Neural progenitor cell (in vitro differentiated cells): ENCODE measurements at regions not wholly inside any gene's neighbourhood (a gene's known extent, or its start where the extent isn't known, plus 50 kb on each side); places are given as distances from the start of the nearest gene placed in this dataset.

Source experiments
- DNase-seq: peaks from one replicate; pipeline ENCODE4 v3.0.0-alpha.2; 2016; ENCODE audit warnings: low spot score
- H2AFZ ChIP-seq: fragments of 200-600 bp; sonication (generic); replicated peaks from 2 replicates; pipeline ENCODE4 v1.6.1; 2016; ENCODE audit warnings: antibody characterized with exemption
- H3F3A ChIP-seq: fragments of 200-600 bp; sonication (generic); 2 replicates; pipeline ENCODE4 v1.6.1; 2016; ENCODE audit warnings: antibody characterized with exemption, low read depth
- H3K27ac ChIP-seq: fragments of 200-600 bp; sonication (generic); 2 replicates; pipeline ENCODE4 v1.5.1; 2016; ENCODE audit warnings: mild to moderate bottlenecking
- H3K27me3 ChIP-seq: fragments of 200-600 bp; sonication (generic); 2 replicates; pipeline ENCODE4 v1.6.1; 2016; ENCODE audit warnings: mild to moderate bottlenecking, moderate library complexity
- H3K36me3 ChIP-seq: fragments of 200-600 bp; sonication (generic); 2 replicates; pipeline ENCODE4 v1.5.1; 2016
- H3K4me1 ChIP-seq: fragments of 200-600 bp; sonication (generic); 2 replicates; pipeline ENCODE4 v1.6.1; 2016; ENCODE audit warnings: mixed run types
- H3K4me2 ChIP-seq: fragments of 200-600 bp; sonication (generic); 2 replicates; pipeline ENCODE4 v1.6.1; 2016
- H3K4me3 ChIP-seq: fragments of 200-600 bp; sonication (generic); 2 replicates; pipeline ENCODE4 v1.5.1; 2016
- H3K79me2 ChIP-seq: fragments of 200-600 bp; sonication (generic); 2 replicates; pipeline ENCODE4 v1.6.1; 2016; ENCODE audit warnings: low read depth
- H3K9ac ChIP-seq: fragments of 200-600 bp; sonication (generic); 2 replicates; pipeline ENCODE4 v1.6.1; 2016
- H3K9me3 ChIP-seq: fragments of 200-600 bp; sonication (generic); 2 replicates; pipeline ENCODE4 v1.5.1; 2016; ENCODE audit warnings: low read depth
- H4K20me1 ChIP-seq: fragments of 200-600 bp; sonication (generic); 2 replicates; pipeline ENCODE4 v1.6.1; 2016; ENCODE audit warnings: low read depth
- H3K27ac Mint-ChIP-seq: 3 replicates; pipeline ENCODE4 v1.8.0; 2021; ENCODE audit warnings: mixed read lengths
- H3K27me3 Mint-ChIP-seq: 2 replicates; pipeline ENCODE4 v1.8.0; 2022; ENCODE audit warnings: low read depth, mild to moderate bottlenecking, inconsistent platforms, moderate library complexity, mixed read lengths; ENCODE audit not compliant: insufficient read depth
- H3K36me3 Mint-ChIP-seq: 3 replicates; pipeline ENCODE4 v1.8.0; 2021; ENCODE audit warnings: mixed read lengths
- H3K4me1 Mint-ChIP-seq: 3 replicates; pipeline ENCODE4 v1.8.0; 2021; ENCODE audit warnings: mixed read lengths
- H3K4me3 Mint-ChIP-seq: 3 replicates; pipeline ENCODE4 v1.8.0; 2021; ENCODE audit warnings: mild to moderate bottlenecking, moderate library complexity, mixed read lengths
- H3K9me3 Mint-ChIP-seq: 3 replicates; pipeline ENCODE4 v1.8.0; 2020; ENCODE audit warnings: mixed read lengths
- CTCF ChIP-seq: fragments of 200-600 bp; sonication (generic); IDR thresholded peaks from 2 replicates; pipeline ENCODE4 v1.5.1; 2017; ENCODE audit warnings: antibody characterized with exemption, mild to moderate bottlenecking
- EZH2 ChIP-seq: fragments of 200-600 bp; sonication (generic); IDR thresholded peaks from 2 replicates; pipeline ENCODE4 v1.6.1; 2017; ENCODE audit warnings: antibody characterized with exemption, mild to moderate bottlenecking, moderate library complexity
- EZH2phosphoT487 ChIP-seq: fragments of 200-600 bp; sonication (generic); IDR thresholded peaks from 2 replicates; pipeline ENCODE4 v1.6.1; 2017; ENCODE audit warnings: antibody characterized with exemption

- no peak for DNase-seq
- TF ChIP-seq EZH2 = no peak
- TF ChIP-seq EZH2phosphoT487 = no peak
- TF ChIP-seq CTCF = no peak
- no peak overlapping the region for H3K27ac ChIP-seq
These were observed 226.7 kb upstream of the IPO5 start for GRCh38 chr13:97726664-97727280.

GRCh38 chr13:97727991-97728390 is 225.5 kb upstream of the IPO5 start:
- Histone ChIP-seq H3K4me1 (no peaks in the 10 kb centered on the region), H3K27me3 (no peaks in the 10 kb centered on the region), H3K36me3 (no peaks in the 10 kb centered on the region), H3K4me2 (no peak overlapping the region), H3K9me3 (no peaks in the 10 kb centered on the region), H2AFZ (no peak overlapping the region), H3K27ac (no peak overlapping the region), H3F3A (no peaks in the 10 kb centered on the region), H3K4me3 (no peak overlapping the region), H4K20me1 (no peaks in the 10 kb centered on the region), H3K9ac (no peak overlapping the region), H3K79me2 (no peaks in the 10 kb centered on the region)
- H3K27ac Mint-ChIP-seq = no peak overlapping the region
- TF ChIP-seq EZH2phosphoT487 (no peak), EZH2 (no peak), CTCF (no peak)
- no peak for DNase-seq
- H3K27me3 Mint-ChIP-seq = peaks cover 2% of the 10 kb centered on the region
- H3K4me1 Mint-ChIP-seq = no peaks in the 10 kb centered on the region
- no peaks in the 10 kb centered on the region for H3K9me3 Mint-ChIP-seq
- H3K36me3 Mint-ChIP-seq = no peaks in the 10 kb centered on the region
- no peak overlapping the region for H3K4me3 Mint-ChIP-seq

More at GRCh38 chr13:97726664-97727280, 226.7 kb upstream of the IPO5 start:
- no peaks in the 10 kb centered on the region for H3K36me3 ChIP-seq
- no peaks in the 10 kb centered on the region for H3K27me3 ChIP-seq
- H3K4me3 ChIP-seq = no peak overlapping the region
- Mint-ChIP-seq H3K4me3 (no peak overlapping the region), H3K27me3 (peaks cover 2% of the 10 kb centered on the region), H3K27ac (no peak overlapping the region), H3K9me3 (no peaks in the 10 kb centered on the region), H3K4me1 (no peaks in the 10 kb centered on the region), H3K36me3 (no peaks in the 10 kb centered on the region)
- H3F3A ChIP-seq = no peaks in the 10 kb centered on the region
- H3K4me2 ChIP-seq = no peak overlapping the region
- no peaks in the 10 kb centered on the region for H3K4me1 ChIP-seq
- H3K9me3 ChIP-seq = no peaks in the 10 kb centered on the region
- H3K9ac ChIP-seq = no peak overlapping the region
- H4K20me1 ChIP-seq = no peaks in the 10 kb centered on the region
- H2AFZ ChIP-seq = no peak overlapping the region
- no peaks in the 10 kb centered on the region for H3K79me2 ChIP-seq

- no peak overlapping the region for H3K9ac ChIP-seq
These were observed 217.0 kb upstream of the IPO5 start for GRCh38 chr13:97736436-97736835.

More at GRCh38 chr13:97736436-97736835, 217.0 kb upstream of the IPO5 start:
- Histone ChIP-seq H3F3A (no peaks in the 10 kb centered on the region), H4K20me1 (no peaks in the 10 kb centered on the region), H3K4me2 (no peak overlapping the region), H2AFZ (no peak overlapping the region), H3K9me3 (no peaks in the 10 kb centered on the region), H3K79me2 (no peaks in the 10 kb centered on the region), H3K4me3 (no peak overlapping the region), H3K27ac (no peak overlapping the region), H3K4me1 (no peaks in the 10 kb centered on the region), H3K27me3 (no peaks in the 10 kb centered on the region), H3K36me3 (no peaks in the 10 kb centered on the region)
- H3K27ac Mint-ChIP-seq = no peak overlapping the region
- H3K9me3 Mint-ChIP-seq = no peaks in the 10 kb centered on the region
- H3K27me3 Mint-ChIP-seq = no peaks in the 10 kb centered on the region
- no peak overlapping the region for H3K4me3 Mint-ChIP-seq
- H3K36me3 Mint-ChIP-seq = no peaks in the 10 kb centered on the region
- TF ChIP-seq EZH2 (no peak), EZH2phosphoT487 (no peak), CTCF (no peak)
- H3K4me1 Mint-ChIP-seq = no peaks in the 10 kb centered on the region
- DNase-seq = no peak
